Caco-2 (cell line): ENCODE measurements at regions not wholly inside any gene's neighbourhood (a gene's known extent, or its start where the extent isn't known, plus 50 kb on each side); places are given as distances from the start of the nearest gene placed in this dataset.

Experiments
- BruUV-seq: library from RNA; stranded (reverse); fragments of 400-500 nt; replicated peaks from 2 replicates; lab custom pipeline; 2021; lab: Mats Ljungman, UMichigan
- CTCF ChIA-PET: fragments of 300-600 bp; sonication (Branson Sonifier 250); formaldehyde crosslinking; loops from one replicate; lab custom pipeline; 2022; ENCODE audit warnings: antibody characterized with exemption; lab: Charles Lee
- POLR2A ChIA-PET: fragments of 300-600 bp; sonication (Branson Sonifier 250); formaldehyde crosslinking; loops from one replicate; lab custom pipeline; 2022; ENCODE audit warnings: antibody characterized with exemption; lab: Charles Lee
- DNase-seq, 2 experiments: peaks; one replicate each; pipeline versions ENCODE4 v3.0.0 to v3.0.0-alpha.2; 2020 to 2022
- H3K27me3 ChIP-seq: replicated peaks from 2 replicates; pipeline ENCODE4 v1.6.0; 2011; ENCODE audit warnings: low read length; ENCODE audit not compliant: control insufficient read depth, insufficient read depth
- H3K36me3 ChIP-seq: 2 replicates; pipeline ENCODE4 v1.5.1; 2011; ENCODE audit warnings: low read length; ENCODE audit not compliant: control insufficient read depth, insufficient read depth
- H3K4me1 ChIP-seq: fragments of 250-450 bp; sonication (Bioruptor Pico); 2 replicates; pipeline ENCODE4 v1.5.1; 2020; ENCODE audit warnings: mild to moderate bottlenecking
- H3K4me3 ChIP-seq: 2 replicates; pipeline ENCODE4 v1.5.1; 2011; ENCODE audit warnings: low read depth, mild to moderate bottlenecking, control low read depth, low read length
- H3K9me3 ChIP-seq: fragments of 250-450 bp; sonication (Bioruptor Pico); 2 replicates; pipeline ENCODE4 v1.5.1; 2020; ENCODE audit warnings: mild to moderate bottlenecking, moderate library complexity
- H3K27ac Mint-ChIP-seq: one replicate; pipeline ENCODE4 v1.8.0; 2022; ENCODE audit warnings: mixed read lengths; ENCODE audit not compliant: unreplicated experiment
- H3K27me3 Mint-ChIP-seq: one replicate; pipeline ENCODE4 v1.8.0; 2022; ENCODE audit warnings: mixed read lengths; ENCODE audit not compliant: insufficient read depth, unreplicated experiment
- H3K36me3 Mint-ChIP-seq: one replicate; pipeline ENCODE4 v1.8.0; 2022; ENCODE audit warnings: mild to moderate bottlenecking, mixed read lengths; ENCODE audit not compliant: insufficient read depth, unreplicated experiment
- H3K4me1 Mint-ChIP-seq: one replicate; pipeline ENCODE4 v1.8.0; 2022; ENCODE audit warnings: low read depth, mixed read lengths; ENCODE audit not compliant: unreplicated experiment
- H3K4me3 Mint-ChIP-seq: one replicate; pipeline ENCODE4 v1.8.0; 2022; ENCODE audit warnings: mild to moderate bottlenecking, moderate library complexity, mixed read lengths; ENCODE audit not compliant: unreplicated experiment
- H3K9me3 Mint-ChIP-seq: one replicate; pipeline ENCODE4 v1.8.0; 2022; ENCODE audit warnings: mixed read lengths; ENCODE audit not compliant: unreplicated experiment
- intact Hi-C: fragments of 100-400 bp; cut with micrococcal nuclease; formaldehyde crosslinking; loops from one replicate; pipeline ENCODE4 v1.10.0; 2022; ENCODE audit not compliant: unreplicated experiment
- TF ChIP-seq, protein P1 (sequence below), 2 experiments: fragments of 200-600 bp in 1 of 2; IDR thresholded peaks; 1 replicate in 1 of 2; 2 replicates in 1 of 2; pipeline versions ENCODE4 v1.5.1 to v1.8.0; 2011 to 2022; ENCODE audit warnings: antibody characterized with exemption in 1 of 2, control low read depth in 1 of 2, inconsistent platforms in 1 of 2, low read depth in 1 of 2, low read length in 1 of 2, mild to moderate bottlenecking in 1 of 2, moderate library complexity in 1 of 2; ENCODE audit not compliant: insufficient read depth in 1 of 2, severe bottlenecking in 1 of 2, unreplicated experiment in 1 of 2

DNA sequence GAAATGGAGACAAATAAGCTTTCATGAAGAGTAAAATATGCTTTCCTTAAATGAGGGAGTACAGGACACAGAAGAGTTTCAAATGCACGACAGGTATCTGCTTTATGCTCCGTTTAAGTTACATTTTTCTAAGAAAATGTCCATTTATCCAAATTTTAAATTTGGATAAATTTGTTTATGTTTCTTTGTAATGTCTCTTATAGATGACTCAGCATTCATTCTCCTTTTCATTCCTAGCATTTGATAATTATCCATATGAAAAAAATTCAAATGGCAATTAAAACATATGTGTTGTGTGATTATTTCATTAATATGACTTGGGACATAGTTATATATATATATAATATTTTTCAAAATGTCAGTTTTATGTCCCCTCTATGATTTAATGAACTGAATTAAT is 1449.3 kb downstream of the SLITRK1 start:
- Mint-ChIP-seq H3K36me3 (no peaks in the 10 kb centered on the region), H3K27me3 (no peaks in the 10 kb centered on the region), H3K9me3 (peaks cover 11% of the 10 kb centered on the region), H3K4me1 (no peaks in the 10 kb centered on the region), H3K27ac (no peak overlapping the region), H3K4me3 (no peak overlapping the region)
- no peak for DNase-seq
- H3K27me3 ChIP-seq, result no peaks in the 10 kb centered on the region
- POLR2A ChIA-PET, result no interaction called here
- intact Hi-C loops, result no loop called here
- H3K36me3 ChIP-seq, result no peaks in the 10 kb centered on the region
- no peaks in the 10 kb centered on the region for H3K4me1 ChIP-seq
- CTCF ChIA-PET, result no interaction called here
- no peak overlapping the region for H3K4me3 ChIP-seq
- TF ChIP-seq, protein P1, sequence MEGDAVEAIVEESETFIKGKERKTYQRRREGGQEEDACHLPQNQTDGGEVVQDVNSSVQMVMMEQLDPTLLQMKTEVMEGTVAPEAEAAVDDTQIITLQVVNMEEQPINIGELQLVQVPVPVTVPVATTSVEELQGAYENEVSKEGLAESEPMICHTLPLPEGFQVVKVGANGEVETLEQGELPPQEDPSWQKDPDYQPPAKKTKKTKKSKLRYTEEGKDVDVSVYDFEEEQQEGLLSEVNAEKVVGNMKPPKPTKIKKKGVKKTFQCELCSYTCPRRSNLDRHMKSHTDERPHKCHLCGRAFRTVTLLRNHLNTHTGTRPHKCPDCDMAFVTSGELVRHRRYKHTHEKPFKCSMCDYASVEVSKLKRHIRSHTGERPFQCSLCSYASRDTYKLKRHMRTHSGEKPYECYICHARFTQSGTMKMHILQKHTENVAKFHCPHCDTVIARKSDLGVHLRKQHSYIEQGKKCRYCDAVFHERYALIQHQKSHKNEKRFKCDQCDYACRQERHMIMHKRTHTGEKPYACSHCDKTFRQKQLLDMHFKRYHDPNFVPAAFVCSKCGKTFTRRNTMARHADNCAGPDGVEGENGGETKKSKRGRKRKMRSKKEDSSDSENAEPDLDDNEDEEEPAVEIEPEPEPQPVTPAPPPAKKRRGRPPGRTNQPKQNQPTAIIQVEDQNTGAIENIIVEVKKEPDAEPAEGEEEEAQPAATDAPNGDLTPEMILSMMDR (IDR thresholded peaks at IDR 0.05; ENCODE audit: insufficient read depth in 1 of 2, low read depth in 1 of 2, low read length in 1 of 2, severe bottlenecking in 1 of 2, unreplicated experiment in 1 of 2), result no peak
- H3K9me3 ChIP-seq, result 0 out of 2 replicates have a peak, but pooled peaks cover 3% of the 10 kb centered on the region
- BruUV-seq, result no TSS peak

DNA sequence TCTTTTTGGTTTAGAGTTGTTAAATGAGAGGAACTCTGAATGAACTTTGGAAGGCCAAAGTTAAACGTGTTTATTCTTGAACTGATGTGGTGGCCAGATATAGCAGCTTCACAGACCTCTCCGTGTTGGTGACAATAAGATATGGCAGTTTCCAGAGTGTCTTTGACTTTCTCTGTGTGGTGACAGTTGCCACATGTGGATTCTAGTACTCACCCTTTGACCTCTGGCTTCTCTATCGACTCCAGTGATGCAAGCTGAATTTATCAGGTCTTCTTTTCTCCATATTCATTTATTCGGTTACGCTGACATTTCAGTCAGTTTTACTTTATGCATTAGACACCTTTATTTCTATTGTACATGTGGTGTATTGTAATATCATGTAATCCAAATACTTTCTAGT is 1469.5 kb downstream of the SLITRK1 start:
- no peak for DNase-seq
- intact Hi-C loops, result no loop called here

DNA sequence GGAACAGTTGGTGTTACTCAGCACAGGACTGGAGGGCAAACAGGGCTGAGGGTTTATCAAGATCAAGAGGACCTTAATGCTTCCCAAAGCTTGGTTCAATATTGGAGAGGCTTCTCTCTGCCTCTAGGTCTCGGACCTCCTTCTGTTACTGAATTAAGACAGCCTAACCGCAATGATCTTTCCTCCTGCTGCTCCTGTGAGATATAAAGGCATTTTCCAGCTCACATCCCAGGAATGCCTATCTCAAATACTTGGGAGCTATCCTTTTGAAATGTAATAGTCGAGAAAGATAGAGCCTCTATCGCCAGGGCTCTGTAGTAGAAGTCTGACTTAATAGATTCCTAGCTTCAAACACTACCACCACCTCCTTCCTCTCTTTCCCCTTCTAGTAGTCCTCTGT is 1475.0 kb downstream of the SLITRK1 start:
- intact Hi-C loops, result no loop called here
- no peaks in the 10 kb centered on the region for H3K36me3 Mint-ChIP-seq
- POLR2A ChIA-PET, result no interaction called here
- CTCF ChIA-PET, result no interaction called here
- Histone ChIP-seq H3K36me3 (no peaks in the 10 kb centered on the region), H3K4me3 (no peak overlapping the region), H3K9me3 (no peaks in the 10 kb centered on the region), H3K27me3 (no peaks in the 10 kb centered on the region), H3K4me1 (no peaks in the 10 kb centered on the region)
- BruUV-seq, result no TSS peak
- no peaks in the 10 kb centered on the region for H3K27me3 Mint-ChIP-seq
- DNase-seq, result no peak
- TF ChIP-seq, protein P1 (IDR thresholded peaks at IDR 0.05; ENCODE audit: insufficient read depth in 1 of 2, low read depth in 1 of 2, low read length in 1 of 2, severe bottlenecking in 1 of 2, unreplicated experiment in 1 of 2), result no peak
- no peak overlapping the region for H3K27ac Mint-ChIP-seq
- H3K9me3 Mint-ChIP-seq, result no peaks in the 10 kb centered on the region
- H3K4me3 Mint-ChIP-seq, result no peak overlapping the region
- H3K4me1 Mint-ChIP-seq, result no peaks in the 10 kb centered on the region

More for the DNA sequence above, 1469.5 kb downstream of the SLITRK1 start:
- H3K36me3 Mint-ChIP-seq, result no peaks in the 10 kb centered on the region
- no TSS peak for BruUV-seq
- H3K27me3 ChIP-seq, result no peaks in the 10 kb centered on the region
- no peak overlapping the region for H3K27ac Mint-ChIP-seq
- H3K9me3 Mint-ChIP-seq, result no peaks in the 10 kb centered on the region
- no peaks in the 10 kb centered on the region for H3K36me3 ChIP-seq
- H3K4me1 ChIP-seq, result no peaks in the 10 kb centered on the region
- H3K4me3 Mint-ChIP-seq, result no peak overlapping the region
- H3K4me1 Mint-ChIP-seq, result no peaks in the 10 kb centered on the region
- no peak overlapping the region for H3K4me3 ChIP-seq
- POLR2A ChIA-PET, result no interaction called here
- TF ChIP-seq, protein P1 (IDR thresholded peaks at IDR 0.05; ENCODE audit: insufficient read depth in 1 of 2, low read depth in 1 of 2, low read length in 1 of 2, severe bottlenecking in 1 of 2, unreplicated experiment in 1 of 2), result no peak
- no peaks in the 10 kb centered on the region for H3K9me3 ChIP-seq
- CTCF ChIA-PET, result no interaction called here
- no peaks in the 10 kb centered on the region for H3K27me3 Mint-ChIP-seq
